HUES6 (cell line): ENCODE measurements at regions not wholly inside any gene's neighbourhood (a gene's known extent, or its start where the extent isn't known, plus 50 kb on each side); places are given as distances from the start of the nearest gene placed in this dataset.

Experiments
- H3K27ac ChIP-seq: 2 replicates; pipeline ENCODE4 v1.7.0; 2013; ENCODE audit warnings: low read depth, mild to moderate bottlenecking, low read length, inconsistent platforms
- H3K27me3 ChIP-seq: 2 replicates; pipeline ENCODE4 v1.6.1; 2013; ENCODE audit warnings: low read length; ENCODE audit not compliant: control insufficient read depth, insufficient read depth
- H3K36me3 ChIP-seq: 2 replicates; pipeline ENCODE4 v1.6.1; 2013; ENCODE audit warnings: low read length; ENCODE audit not compliant: control insufficient read depth, insufficient read depth
- H3K4me1 ChIP-seq: 2 replicates; pipeline ENCODE4 v1.6.1; 2013; ENCODE audit warnings: low read length; ENCODE audit not compliant: control insufficient read depth, insufficient read depth
- H3K4me3 ChIP-seq: 2 replicates; pipeline ENCODE4 v1.5.1; 2013; ENCODE audit warnings: low read depth, low read length
- H3K9ac ChIP-seq: one replicate; pipeline ENCODE4 v1.6.1; 2013; ENCODE audit warnings: mild to moderate bottlenecking, low read length
- H3K9me3 ChIP-seq: 2 replicates; pipeline ENCODE4 v1.6.1; 2013; ENCODE audit warnings: low read depth, low read length; ENCODE audit not compliant: control insufficient read depth, insufficient read depth

DNA sequence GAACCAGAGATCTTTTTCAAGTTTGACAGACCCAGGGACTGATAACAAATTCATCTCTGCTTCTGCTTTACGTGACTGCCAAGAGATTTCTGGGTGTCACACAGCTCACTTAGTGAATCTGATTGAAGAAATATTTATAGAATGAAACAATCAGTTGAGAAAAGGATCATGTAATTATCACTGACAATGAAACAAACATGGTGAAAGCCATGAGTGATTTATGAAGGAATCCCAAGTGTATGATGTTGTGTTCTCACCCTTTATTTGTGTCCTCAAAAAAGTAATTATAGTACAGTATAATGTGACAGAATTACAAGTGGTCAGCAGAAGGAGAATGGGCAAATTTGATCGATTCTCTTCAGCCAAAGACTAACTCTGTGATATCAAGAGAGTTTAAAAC is 177.3 kb downstream of the BMP4 start:
- no peak overlapping the region for H3K4me3 ChIP-seq
- no peaks in the 10 kb centered on the region for H3K4me1 ChIP-seq
- H3K36me3 ChIP-seq = no peaks in the 10 kb centered on the region
- no peak overlapping the region for H3K27ac ChIP-seq
- H3K27me3 ChIP-seq = no peaks in the 10 kb centered on the region
- H3K9ac ChIP-seq = no peak overlapping the region
- H3K9me3 ChIP-seq = no peaks in the 10 kb centered on the region

DNA sequence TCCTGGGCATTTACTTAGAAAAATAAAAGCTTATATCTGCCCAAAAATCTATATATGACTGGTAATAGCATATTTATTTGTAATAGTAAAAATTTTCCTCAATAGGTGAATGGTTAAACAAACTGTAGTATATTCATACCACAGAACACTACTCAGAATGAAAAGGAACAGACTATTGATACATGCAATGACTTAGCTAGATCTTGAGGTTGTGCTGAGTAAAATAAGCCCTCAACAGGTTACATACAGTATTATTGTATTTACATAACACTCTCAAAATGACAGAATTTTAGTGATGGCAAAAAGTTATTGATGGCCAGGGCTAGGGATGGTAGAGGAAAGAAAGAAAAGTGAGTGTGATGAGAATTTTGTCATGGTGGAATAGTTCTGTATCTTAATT is 178.4 kb downstream of the BMP4 start:
- H3K27me3 ChIP-seq = no peaks in the 10 kb centered on the region
- no peak overlapping the region for H3K9ac ChIP-seq
- H3K4me1 ChIP-seq = no peaks in the 10 kb centered on the region
- no peaks in the 10 kb centered on the region for H3K36me3 ChIP-seq
- no peak overlapping the region for H3K4me3 ChIP-seq
- H3K27ac ChIP-seq = no peak overlapping the region
- no peaks in the 10 kb centered on the region for H3K9me3 ChIP-seq

DNA sequence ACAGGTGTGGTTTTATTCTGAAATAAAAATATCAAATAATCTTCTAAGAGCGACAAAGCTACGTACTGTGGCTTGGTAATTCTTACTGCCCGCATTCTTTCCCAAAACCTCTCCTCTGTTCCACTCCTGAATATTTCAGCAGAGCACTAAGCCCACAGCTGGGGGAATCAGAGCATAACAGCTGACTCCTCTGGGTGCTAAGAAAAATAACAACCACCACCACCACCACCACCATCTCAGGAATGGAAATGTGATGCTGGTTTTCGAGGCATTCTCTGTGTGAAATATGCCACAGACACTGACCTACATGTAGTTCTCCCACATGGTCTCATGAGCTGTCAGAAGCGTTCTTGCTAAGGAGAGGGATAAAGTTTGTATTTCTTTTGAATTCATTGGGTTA is 183.7 kb downstream of the BMP4 start:
- no peak overlapping the region for H3K4me3 ChIP-seq
- H3K27ac ChIP-seq = no peak overlapping the region
- no peaks in the 10 kb centered on the region for H3K4me1 ChIP-seq
- H3K9ac ChIP-seq = no peak overlapping the region
- no peaks in the 10 kb centered on the region for H3K36me3 ChIP-seq
- no peaks in the 10 kb centered on the region for H3K9me3 ChIP-seq
- no peaks in the 10 kb centered on the region for H3K27me3 ChIP-seq

DNA sequence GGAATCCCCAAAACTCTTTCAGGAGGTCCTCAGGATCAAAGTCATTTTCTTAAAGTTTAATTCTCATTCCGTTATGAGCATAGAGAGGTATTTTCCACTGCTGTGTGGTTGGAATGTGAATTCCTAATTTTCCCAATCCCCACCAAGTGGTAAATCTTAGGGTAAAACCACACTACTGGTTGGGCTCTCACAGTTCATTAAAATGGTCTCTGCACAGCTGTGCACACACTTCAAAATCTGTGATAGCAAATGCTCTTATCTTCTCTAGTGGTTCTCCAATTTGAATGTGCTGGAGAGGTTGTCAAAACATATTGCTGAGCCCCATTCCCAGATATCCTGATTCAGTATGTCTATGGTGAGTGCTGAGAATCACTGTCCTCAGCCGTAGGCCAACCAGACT is 189.1 kb downstream of the BMP4 start:
- Histone ChIP-seq H3K36me3 (no peaks in the 10 kb centered on the region), H3K9ac (no peak overlapping the region), H3K27me3 (no peaks in the 10 kb centered on the region), H3K27ac (no peak overlapping the region), H3K9me3 (no peaks in the 10 kb centered on the region), H3K4me1 (no peaks in the 10 kb centered on the region), H3K4me3 (no peak overlapping the region)

DNA sequence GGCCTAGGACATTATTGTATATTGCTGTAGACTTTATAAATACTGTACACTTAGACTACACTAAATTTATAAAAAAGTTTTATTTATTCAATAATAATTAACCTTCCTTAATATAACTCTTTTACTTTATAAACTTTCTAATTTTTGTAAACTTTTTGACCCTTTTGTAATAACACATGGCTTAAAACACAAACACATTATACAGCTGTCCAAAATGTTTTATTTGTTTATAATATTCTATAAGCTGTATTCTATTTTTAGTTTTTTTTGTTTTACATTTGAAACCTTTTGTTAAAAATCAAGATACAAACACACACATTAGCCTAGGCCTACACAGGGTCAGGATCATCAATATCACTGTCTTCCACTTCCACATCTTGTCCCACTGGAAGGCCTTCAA is 190.0 kb downstream of the BMP4 start:
- H3K9ac ChIP-seq = no peak overlapping the region
- no peaks in the 10 kb centered on the region for H3K36me3 ChIP-seq
- no peak overlapping the region for H3K4me3 ChIP-seq
- no peaks in the 10 kb centered on the region for H3K27me3 ChIP-seq
- no peaks in the 10 kb centered on the region for H3K4me1 ChIP-seq
- no peak overlapping the region for H3K27ac ChIP-seq
- no peaks in the 10 kb centered on the region for H3K9me3 ChIP-seq

GRCh38 chr14:53766106-53766505 is 190.5 kb downstream of the BMP4 start:
- no peaks in the 10 kb centered on the region for H3K4me1 ChIP-seq
- H3K9me3 ChIP-seq = no peaks in the 10 kb centered on the region
- no peak overlapping the region for H3K4me3 ChIP-seq
- H3K36me3 ChIP-seq = no peaks in the 10 kb centered on the region
- H3K27ac ChIP-seq = no peak overlapping the region
- H3K27me3 ChIP-seq = no peaks in the 10 kb centered on the region
- no peak overlapping the region for H3K9ac ChIP-seq

- no peaks in the 10 kb centered on the region for H3K36me3 ChIP-seq
- no peak overlapping the region for H3K27ac ChIP-seq
- H3K9ac ChIP-seq = no peak overlapping the region
- no peaks in the 10 kb centered on the region for H3K9me3 ChIP-seq
- H3K27me3 ChIP-seq = no peaks in the 10 kb centered on the region
- no peaks in the 10 kb centered on the region for H3K4me1 ChIP-seq
- no peak overlapping the region for H3K4me3 ChIP-seq
Observed at GRCh38 chr14:53764846-53765245, 191.8 kb downstream of the BMP4 start.

DNA sequence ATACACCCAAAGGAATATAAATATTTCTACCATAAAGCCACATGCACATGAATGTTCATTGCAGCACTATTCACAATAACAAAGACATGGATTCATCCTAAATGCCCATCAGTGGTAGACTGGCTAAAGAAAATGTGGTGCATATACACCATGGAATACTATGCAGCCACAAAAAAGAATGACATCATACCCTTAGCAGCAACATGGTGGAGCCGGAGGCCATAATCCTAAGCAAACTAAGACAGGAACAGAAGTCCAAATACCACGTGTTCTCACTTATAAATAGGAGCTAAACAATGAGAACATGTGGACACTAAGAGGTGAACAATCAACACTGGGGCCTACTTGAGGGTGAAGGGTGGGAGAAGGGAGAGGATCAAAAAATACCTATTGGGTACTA is 198.5 kb downstream of the BMP4 start:
- H3K4me1 ChIP-seq = no peaks in the 10 kb centered on the region
- H3K9ac ChIP-seq = no peak overlapping the region
- H3K9me3 ChIP-seq = peaks cover 11% of the 10 kb centered on the region
- no peaks in the 10 kb centered on the region for H3K36me3 ChIP-seq
- no peak overlapping the region for H3K27ac ChIP-seq
- H3K27me3 ChIP-seq = no peaks in the 10 kb centered on the region
- H3K4me3 ChIP-seq = no peak overlapping the region

DNA sequence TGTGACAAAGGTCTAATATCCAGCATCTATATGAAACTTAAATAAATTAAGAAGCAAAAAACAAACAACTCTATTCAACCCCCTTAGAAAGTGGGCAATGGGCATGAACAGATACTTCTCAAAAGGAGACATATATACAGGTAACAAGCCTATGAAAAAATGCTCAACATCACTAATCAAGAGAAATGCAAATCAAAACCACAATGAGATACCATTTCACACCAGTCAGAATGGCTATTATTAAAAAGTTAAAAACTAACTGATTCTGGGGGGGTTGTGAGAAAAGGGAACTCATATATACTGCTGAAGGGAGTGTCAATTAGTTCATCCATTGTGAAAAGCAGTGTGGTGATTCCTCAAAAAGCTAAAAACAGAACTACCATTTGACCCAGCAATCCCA is 198.9 kb downstream of the BMP4 start:
- H3K4me3 ChIP-seq = no peak overlapping the region
- H3K27ac ChIP-seq = no peak overlapping the region
- H3K4me1 ChIP-seq = no peaks in the 10 kb centered on the region
- no peaks in the 10 kb centered on the region for H3K27me3 ChIP-seq
- no peaks in the 10 kb centered on the region for H3K36me3 ChIP-seq
- peaks cover 14% of the 10 kb centered on the region for H3K9me3 ChIP-seq
- H3K9ac ChIP-seq = no peak overlapping the region

DNA sequence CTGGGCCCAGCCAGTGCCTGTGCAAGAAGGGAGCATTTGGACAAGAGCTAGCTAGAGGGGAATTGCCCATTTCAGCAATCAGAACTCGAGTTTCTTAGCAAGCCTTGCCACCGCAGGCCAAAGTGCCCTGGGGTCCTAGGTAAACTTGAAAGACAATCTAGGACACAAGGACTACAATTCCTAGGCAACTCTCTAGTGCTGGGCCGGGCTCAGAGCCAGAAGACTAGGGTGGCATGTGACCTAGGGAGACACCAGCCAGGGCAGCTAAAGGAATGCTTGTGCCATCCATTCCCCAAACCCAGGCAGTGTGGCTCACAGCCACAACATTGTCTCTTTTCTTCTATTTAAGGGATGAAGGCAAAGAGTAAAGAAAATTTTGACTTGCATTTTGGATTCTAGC is 205.0 kb downstream of the BMP4 start:
- no peak overlapping the region for H3K27ac ChIP-seq
- no peaks in the 10 kb centered on the region for H3K27me3 ChIP-seq
- no peak overlapping the region for H3K4me3 ChIP-seq
- H3K36me3 ChIP-seq = no peaks in the 10 kb centered on the region
- no peak overlapping the region for H3K9ac ChIP-seq
- H3K4me1 ChIP-seq = no peaks in the 10 kb centered on the region
- peaks cover 14% of the 10 kb centered on the region for H3K9me3 ChIP-seq

GRCh38 chr14:53748691-53749090 is 207.9 kb downstream of the BMP4 start:
- H3K27me3 ChIP-seq = no peaks in the 10 kb centered on the region
- H3K9me3 ChIP-seq = peaks cover 6% of the 10 kb centered on the region; the same call in 1 of the 2 replicates
- H3K9ac ChIP-seq = no peak overlapping the region
- no peak overlapping the region for H3K4me3 ChIP-seq
- H3K4me1 ChIP-seq = no peaks in the 10 kb centered on the region
- H3K36me3 ChIP-seq = no peaks in the 10 kb centered on the region
- H3K27ac ChIP-seq = no peak overlapping the region

GRCh38 chr14:53744857-53745256 is 211.8 kb downstream of the BMP4 start:
- no peak overlapping the region for H3K27ac ChIP-seq
- no peak overlapping the region for H3K4me3 ChIP-seq
- peaks cover 29% of the 10 kb centered on the region for H3K4me1 ChIP-seq
- no peak overlapping the region for H3K9ac ChIP-seq
- H3K27me3 ChIP-seq = no peaks in the 10 kb centered on the region
- no peaks in the 10 kb centered on the region for H3K9me3 ChIP-seq
- no peaks in the 10 kb centered on the region for H3K36me3 ChIP-seq
